ENCODE measurements at regions not wholly inside any gene's neighbourhood (a gene's known extent, or its start where the extent isn't known, plus 50 kb on each side); places are given as distances from the start of the nearest gene placed in this dataset.

DNA sequence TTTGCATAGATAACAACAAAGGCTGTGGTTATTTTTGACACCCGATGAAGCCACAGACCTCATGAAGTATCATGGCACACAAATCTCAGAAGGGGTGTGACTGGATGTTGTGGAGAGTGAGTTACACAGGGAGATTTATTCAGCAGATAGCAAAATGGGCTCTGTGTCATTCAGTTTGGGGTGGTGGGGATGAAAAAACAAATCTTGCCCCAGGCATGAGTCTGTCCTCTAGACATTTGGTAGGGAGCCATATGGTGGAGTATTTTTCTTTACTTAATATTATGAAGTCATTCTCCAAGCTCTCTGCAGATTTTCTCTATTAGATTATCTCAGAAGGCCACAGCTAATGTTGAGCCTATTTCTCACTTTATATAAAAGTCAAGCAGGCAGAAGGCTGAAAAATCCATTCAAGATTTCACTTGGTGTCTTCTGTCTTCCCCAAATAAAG, 277.1 kb upstream of the TENM3 start:
- no peak for DNase-seq

DNA sequence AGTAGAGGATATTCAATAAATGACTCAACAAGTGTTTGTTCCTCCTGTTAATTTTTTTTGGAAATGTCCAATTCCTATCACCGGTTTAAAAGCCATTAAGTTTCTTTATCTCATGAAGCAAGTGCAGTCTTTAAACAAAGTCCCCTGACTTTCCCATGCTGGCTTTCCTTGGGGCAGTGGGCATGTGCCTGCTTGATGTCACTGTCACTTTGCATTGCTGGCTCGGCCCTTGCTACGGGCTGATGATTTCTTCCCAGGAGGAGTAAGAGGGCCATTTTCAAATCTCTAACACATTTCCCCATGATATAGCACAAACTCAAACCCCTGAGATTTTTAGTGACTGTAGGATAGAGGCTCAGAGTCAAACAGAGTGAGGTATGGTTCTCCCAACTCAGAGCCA, 275.8 kb upstream of the TENM3 start:
- no peak for DNase-seq

DNA sequence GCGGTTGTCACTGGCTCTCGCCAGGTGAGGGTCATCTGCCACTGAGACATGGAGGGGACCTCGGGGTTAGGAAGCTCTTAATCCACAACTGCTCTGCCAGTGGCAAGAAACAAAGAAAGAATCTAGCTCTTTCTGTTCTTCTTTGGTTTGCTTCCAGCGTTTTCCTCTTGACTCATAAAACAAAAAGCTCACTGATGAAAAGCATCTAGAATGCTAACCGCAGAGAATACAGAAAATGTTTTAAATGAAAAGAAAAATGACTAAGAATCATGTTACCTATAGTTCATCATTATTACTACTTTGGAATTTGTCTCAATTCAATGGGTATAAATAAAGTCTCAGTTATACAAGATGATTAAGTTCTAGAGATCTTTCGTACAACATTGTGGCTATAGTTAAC, 274.8 kb upstream of the TENM3 start:
- DNase-seq = no peak

DNA sequence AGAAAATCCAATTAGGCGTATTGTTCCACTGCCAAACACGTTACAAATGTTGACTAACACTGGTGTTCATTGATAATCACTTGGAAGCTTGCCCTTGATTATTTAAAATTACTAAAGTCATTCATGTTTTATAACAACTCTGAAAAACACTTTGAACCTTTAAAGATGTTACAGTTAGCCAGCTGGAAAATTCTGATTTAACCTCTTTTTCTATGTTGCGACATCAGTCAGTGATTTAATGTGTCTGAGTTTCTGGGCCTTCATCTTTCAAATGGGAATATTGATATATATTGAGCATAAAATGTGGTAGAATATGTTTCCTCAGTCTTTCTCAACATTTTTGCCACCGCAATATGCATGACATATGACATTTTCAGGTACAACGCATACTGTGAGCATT, 274.1 kb upstream of the TENM3 start:
- no peak for DNase-seq

DNA sequence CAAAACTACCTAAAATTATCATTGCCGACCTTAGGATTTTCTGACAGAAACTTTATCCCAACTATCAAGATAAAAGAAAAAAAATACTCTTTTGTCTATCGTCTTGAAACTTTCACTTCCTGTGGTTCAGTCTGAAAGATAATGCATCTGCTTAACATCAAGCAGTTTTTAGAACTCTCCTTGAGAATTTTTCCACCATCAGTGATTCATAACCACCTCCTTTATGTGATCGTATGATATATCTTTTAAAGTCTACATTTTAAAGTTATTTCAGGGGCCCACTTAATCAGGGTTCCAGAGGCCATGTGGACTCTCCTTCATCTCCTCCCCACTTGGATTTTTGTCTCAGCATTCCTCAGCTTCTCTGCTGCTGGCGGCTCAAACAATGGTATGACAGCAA, 272.8 kb upstream of the TENM3 start:
- DNase-seq = no peak

DNA sequence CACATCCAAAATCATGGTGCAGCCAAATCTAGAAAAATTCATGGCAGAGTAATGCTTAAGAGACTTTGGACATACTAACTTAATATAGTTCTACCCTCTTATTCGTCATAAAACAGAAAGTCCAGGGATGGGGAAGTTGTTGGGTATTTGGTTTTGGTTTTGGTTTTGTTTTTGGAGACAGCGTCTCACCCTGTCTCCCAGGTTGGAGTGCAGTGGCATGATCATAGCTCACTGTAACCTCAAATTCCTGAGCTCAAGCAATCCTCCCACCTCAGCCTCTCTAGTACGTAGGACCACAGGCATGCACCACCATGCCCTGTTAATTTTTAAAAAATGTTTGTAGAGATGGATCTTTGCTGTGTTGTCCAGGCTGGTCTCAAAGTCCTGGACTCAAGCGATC, 271.8 kb upstream of the TENM3 start:
- DNase-seq = no peak

DNA sequence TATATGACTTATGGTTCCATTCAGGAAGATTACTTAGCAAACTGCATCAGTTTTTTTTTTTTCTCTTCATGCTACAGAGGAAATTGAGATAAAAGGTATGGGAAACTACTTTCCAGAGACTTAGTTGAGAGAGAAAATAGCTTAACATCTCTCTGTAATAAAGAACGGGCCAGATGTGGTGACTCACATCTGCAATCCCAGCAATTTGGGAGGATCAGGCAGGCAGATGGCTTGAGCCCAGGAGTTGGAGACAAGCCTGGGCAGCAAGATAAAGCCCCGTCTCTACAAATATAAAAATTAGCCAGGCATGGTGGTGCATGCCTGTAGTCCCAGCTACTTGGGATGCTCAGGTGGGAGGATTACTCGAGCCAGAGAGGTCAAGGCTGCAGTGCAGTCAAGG, 271.2 kb upstream of the TENM3 start:
- DNase-seq = no peak

DNA sequence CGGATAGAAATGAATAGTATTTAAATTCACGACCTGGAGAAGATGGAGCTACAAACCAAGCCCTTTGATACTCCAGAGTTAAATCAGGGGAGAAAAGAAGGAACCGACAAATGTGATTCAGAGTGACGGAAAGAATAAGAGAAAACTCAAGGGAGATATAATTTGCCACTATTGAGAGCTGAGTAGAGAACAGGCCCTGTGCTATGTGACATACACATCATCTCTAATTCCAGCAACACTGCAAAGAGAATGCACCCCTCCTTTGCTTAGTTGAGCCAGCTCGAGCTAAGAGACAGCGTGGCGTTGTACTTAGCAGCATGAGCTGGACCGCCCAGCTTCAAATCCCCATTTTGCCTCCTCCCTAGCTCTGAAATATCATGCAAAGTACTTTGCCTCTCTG, 266.4 kb upstream of the TENM3 start:
- DNase-seq = no peak

DNA sequence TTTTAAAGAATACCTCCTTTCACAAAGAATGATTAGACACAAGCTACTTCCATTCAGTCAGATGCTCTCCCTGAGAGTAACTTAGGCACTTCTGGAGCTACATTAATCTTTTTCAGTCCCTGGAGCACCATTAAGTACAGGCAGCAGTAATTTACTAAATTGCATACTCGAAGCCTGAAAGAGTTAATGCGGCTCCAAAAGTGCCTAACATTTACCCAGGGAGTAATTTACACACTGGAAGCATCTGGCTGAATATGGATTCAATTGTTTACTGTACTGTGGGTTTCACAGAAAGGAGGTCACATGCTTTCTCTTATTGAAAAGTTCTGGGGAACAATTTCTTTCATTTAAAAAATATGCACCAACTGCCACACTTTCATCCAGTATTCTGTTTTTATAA, 260.8 kb upstream of the TENM3 start:
- DNase-seq = no peak

DNA sequence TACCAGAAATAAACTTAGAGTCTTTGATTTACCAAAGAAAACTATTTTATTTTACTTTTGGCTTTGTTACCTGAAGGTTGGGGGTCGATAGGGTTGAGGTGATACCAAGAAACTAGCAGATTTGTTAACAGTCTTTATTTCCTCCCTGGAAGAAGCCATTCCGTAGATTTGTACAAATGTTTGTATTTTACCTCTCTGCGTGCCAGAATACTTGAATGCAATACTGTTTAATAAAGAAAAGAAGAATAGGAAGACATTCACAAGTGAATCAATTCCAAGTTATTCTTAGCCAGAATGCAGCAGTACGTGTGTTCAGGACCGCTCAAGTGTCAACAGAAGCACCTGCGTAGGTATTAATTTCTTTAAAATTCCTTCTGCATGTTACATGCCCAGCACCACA, 260.3 kb upstream of the TENM3 start:
- no peak for DNase-seq

DNA sequence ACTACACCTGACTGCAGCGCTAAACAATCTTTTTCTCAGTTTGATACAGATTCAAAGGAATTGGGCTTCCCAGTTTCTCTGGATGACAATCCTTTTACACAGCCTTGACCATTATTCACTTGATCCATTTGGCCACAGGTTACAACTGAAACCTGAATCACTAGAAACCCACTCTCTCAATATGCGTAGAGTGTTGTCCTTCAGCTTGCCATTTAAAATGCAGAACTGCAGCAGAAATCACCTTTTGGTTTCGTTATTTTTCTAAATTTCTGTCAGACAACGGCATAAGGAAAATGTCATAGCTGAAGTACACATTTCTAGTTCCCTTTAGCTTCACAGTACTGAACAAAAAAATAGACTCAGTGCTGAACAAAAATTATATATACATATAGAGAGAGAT, 255.8 kb upstream of the TENM3 start:
- DNase-seq = no peak

DNA sequence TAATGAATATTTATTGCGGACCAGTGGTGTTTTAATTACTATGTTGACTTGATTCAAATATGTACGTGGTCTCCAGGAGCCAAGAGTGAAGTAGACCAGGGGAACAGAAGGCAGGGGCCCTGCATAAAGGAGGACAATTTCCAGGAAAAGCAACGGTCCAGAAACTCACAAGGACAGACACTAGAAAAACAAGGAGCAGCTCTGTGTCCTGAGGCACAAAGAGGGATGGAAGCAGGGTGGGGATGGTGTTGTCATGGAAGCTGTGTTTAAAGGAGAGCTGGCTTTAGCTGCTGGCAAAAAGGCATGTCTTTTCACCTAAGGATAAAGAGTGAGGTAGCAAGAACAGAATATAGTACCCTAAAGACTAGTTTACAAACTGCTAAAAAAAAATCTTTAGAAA, 254.1 kb upstream of the TENM3 start:
- DNase-seq = no peak

DNA sequence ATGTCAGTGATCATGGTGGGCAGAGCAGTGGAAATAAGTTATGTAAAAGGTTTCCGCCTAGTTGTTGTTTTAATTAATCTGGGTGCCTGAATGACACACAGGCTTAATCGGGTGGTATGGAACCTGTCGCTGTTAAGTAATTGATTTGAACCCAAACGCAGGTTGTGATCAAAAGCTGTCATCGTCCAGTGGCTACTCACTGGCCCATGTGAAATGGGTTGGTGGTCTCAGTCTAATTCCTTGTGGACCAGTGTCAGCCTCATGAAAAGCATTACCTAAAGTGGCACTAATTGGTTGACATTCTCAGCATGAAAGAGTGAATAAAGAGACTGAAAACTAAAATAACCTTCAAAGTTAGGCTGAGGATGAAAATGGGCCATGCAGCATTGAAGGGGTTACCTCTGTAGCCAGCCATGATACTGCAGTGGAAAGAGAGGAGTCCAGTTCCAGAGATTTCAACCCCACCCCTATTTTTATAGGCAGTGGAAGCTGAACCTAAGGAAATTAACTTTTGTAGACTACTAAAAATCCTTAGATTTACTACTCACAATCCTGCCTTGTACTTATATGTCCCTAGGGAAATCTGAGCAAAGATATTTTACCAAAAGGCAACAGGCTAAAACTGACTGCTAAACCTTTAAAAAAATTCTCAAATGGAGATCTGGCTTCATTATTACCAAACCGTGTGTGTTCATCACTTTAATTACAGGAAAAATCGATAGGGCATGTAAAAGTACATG, 251.7 kb upstream of the TENM3 start:
- DNase-seq = no peak

DNA sequence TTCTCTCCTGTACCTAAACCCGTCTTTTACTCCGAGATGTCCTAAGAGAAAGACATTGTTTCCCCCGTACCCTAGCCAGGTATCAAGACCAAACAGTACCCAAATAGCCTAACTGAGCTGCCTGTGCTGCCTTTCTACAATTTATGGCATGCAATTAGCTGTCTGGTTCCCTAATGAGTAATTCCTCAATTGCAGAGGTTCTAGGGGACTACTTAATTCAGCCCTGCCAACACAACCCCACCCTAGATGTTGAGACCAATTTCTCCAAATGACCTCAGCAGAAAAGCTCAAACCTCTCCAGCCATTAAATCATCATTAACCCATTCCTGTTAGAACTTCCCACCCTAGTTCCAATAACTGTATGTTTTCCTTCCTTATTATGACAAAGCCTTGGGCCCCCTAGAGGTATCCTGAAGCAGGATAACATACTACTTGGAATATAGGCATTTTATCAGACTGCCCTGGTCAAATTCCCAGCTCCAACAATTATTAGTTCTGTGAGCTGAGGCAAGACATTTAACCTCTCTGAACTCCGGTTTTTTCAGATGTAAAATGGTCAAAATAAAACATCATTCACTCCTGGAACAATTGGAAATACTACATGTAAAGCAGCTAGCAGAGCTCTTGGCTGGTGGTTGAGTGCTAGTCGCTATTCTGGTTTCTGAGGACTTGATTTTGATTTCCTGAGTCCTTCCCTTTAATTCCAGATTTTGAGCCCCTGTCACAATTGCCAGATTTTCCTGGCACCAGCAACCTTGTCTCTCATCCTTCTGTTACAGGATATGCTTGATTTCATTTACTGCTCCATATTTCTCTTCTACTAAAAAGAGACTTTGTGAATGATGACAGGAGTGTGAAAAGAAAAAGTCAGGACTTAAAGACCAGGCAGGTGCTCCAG, 244.6 kb upstream of the TENM3 start:
- DNase-seq = no peak

DNA sequence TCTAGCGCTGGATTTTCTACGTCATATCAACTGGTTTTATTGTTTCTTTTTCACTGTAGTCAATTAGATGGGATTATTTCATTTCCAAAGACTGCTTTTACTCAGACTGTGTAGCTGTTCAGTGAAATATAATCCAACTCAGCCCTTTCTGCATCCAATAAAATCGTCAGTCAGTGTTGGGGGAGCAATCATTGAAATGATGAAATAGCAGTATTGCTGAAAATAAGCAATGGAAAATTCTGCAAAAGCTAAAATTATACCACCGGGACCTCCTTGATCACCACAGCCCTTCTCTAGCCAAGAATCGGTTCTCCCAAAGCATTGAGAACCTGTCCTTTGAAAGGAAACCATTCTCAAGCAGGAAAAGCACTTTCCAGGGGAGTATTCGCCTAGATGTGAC, 243.1 kb upstream of the TENM3 start:
- DNase-seq = no peak

DNA sequence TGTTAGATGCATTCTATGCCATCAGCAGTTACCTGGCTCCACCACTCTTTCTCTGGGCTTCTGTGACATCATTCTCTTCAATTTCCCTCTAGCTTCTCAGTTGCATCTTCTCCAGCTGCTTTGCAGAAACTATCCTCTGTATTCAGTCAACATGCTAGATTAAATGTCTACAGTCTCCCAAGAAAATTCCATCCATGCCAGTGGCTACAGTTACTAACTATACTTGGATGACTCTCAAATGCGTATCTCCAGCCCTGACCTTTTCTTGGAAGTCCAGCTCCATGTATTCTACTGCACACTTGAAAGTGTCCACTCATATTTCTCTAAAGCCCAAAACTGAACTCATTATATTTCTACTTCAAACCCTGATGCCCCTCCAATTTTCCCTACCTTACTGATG, 232.3 kb upstream of the TENM3 start:
- DNase-seq = no peak

DNA sequence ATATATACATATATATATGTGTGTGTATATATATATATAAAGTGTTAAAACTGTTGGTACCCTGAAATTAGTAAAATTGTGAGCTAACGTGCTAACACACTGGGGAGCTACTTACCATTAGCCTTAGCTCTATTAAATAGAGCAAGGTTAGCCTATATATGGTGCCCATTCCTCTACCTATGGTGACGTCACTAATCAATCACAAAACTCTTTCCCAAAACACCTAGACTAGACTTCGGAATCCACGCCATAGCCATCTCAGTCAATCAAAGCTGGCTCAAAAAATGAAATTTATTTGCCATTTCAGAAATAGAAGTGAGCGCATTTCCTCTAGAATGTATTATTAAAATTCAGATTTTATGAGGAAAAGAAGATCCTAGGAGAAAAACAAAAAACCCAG, 229.0 kb upstream of the TENM3 start:
- DNase-seq = no peak

DNA sequence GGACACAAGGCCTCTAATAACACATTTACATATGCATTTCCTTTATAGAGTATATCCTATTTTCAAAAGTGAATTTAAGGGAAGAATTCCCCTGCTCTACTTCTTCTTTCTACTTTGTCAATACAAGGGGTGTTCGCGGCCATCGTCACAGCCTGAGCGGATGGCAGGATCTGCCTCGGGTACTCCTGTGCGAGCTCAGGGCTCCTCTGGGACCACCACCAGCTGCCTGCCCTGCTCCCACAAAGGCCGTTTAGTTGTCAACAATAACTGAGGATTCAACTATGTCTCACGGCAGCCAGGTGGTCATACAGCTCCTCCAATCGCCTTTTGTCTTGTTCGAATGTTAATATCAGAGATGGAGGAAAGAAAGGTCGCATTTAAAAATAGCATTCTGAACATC, 228.2 kb upstream of the TENM3 start:
- DNase-seq = no peak

DNA sequence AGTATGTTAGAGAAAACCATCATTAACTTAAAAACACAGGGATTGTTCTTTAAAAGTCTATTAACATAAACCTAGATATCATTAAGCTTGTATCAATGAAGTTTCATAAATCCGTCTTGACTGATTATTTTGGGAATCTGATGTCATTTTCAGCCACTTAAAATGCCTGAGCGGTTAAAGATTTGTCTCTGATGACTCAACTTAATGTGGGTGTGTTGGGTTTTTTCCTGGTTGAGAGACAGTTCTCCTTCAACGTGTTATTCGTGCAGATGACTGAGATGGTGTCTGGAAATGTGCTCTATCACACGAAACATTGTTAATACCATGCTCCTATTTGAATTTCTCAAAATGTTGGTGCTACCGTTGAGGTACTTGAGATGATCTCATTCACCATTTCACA, 227.3 kb upstream of the TENM3 start:
- no peak for DNase-seq

DNA sequence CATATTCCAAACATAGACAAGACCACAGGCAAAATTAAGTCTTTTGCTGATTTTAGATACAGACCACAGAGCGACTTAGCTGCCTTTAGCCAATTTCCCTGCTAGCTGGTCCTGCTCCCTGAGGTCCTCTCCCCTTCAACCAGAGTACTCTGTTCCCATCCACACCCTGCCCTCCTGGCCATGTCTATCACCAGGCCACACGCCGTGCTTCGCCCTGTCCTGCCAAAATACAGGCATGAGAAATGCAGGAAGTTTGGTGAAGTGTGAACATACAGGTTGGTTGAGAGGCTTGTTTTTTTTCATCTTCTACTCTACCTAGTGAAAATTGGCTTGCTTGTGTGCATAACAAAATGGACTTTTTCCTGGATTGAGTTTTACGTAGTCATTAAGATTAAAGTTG, 226.2 kb upstream of the TENM3 start:
- DNase-seq = no peak

DNA sequence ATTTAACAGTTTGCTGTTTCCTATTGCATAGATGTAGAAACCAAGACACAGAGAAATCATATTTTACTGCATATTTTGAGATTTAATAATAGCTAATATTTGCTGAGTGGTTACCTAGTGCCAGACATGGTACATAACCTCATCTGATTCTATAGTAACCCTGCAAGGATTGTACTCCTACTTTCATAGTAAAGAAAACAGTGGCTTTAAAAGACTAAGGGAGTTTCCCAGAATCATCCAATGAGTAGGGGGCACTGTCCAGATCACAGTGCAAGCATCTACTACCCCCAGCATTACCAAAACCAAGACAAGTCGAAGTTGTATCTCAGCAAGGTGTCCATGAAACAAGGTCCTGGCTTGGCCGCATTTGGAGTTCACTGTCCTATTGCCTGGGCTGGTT, 224.5 kb upstream of the TENM3 start:
- DNase-seq = no peak

DNA sequence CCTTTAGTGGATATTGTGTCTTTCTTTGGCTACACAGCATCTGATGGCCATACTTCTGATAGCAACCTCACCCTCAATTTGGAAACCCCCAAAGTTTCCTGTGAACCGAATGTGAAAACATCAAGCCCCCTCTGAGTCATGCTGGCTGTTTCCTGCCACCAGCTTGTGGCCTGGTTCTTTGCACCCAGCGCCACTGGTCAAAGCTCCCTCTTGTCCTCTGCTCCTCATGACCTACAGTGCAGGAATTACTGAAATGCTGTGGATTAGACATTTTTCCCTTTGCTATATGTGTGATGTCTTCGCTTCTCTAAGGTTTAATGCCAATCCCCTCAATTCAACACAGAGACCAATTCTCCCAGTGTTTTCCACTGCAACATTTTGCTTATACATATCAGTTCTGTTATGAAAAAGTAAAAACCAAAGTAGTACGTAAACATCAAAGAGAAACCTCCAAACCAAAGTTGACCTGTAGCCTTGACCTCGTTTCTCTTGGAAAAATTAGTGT, 224.0 kb upstream of the TENM3 start:
- no peak for DNase-seq

DNA sequence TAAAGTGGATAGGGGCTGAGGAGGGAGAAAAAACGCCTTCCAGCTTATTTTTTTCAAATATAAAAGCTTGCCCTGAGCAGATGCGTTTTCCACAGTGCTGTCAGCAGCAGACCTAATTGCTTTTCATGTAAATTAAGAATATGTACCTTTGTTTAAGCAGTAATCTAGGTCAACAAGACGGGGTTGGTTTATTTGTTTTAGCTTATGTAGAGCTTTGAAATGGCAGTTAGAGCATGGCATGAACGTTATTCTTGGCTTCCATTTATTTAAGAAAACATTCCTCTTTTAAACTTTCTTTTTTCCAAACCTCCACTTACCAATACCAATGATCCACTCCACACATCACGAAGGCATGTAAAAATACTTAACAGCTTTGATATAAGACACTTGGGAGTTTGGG, 220.3 kb upstream of the TENM3 start:
- no peak for DNase-seq

DNA sequence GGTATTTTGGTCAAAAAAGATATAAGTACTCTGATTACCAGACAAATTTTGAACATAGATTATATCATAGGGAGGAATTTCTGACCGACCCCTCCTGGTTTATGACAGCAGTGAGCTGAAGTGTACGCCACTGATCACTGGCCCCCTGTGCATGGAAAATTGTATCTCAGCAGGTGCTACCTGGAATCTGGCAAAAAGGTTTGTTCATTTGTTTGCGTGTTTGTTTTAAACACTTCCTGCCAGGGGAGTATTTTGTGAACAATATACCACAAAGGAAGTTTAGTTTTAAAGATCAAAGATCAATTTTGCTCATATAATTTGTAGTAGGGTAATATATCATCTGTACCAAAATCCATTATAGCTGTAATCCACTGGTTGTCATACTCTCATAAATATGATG, 219.7 kb upstream of the TENM3 start:
- no peak for DNase-seq
